ENCODE measurements at regions not wholly inside any gene's neighbourhood (a gene's known extent, or its start where the extent isn't known, plus 50 kb on each side); places are given as distances from the start of the nearest gene placed in this dataset.

DNA sequence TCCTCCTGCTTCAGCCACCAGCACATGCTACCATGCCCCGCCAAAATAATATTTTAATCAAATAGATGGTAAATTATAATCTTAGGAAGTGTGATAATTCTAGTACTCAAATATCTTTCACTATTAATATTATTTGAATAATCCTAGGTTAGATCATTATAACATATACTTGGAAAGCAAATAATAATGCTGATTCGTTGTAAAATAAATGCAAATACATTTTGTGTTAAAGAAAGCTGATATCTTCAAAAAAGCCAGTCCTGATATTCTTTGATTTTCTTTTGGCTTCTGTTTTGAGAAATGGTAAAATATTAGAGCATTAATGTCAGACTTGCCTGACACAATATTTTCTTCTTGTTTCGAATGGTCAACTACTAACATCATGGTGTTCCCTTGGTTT lies 116.3 kb upstream of the ADAMTS5 start:
- DNase-seq = peak in 1 of 3 donors; percentile 19

DNA sequence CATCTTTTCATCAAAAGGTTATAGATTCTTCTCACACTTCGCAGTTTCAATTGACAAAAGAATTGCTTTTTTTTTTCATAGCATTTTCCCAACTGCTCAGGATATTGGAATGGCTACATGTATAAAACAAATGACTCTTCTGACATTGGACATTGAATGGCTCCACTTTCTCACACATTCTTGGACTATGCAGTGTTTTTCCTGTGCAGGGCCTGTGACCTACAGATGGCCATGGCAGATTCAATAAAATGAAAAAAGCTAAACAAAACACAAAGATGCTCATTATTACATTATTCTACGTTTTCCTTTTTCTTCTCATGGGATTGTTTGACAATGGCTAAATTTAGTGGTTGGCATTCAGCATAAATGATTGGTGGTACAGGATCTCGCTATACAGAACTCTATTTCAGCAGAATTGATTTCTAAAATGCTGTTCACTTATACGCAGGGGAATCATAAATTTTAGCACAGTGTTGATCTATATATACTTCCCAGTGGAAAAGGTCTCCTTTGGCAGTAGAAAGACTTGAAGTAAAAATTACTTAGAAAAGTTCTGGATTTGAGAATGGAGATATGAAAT lies 115.6 kb upstream of the ADAMTS5 start:
- peak in 1 of 3 donors; percentile 82 for DNase-seq

DNA sequence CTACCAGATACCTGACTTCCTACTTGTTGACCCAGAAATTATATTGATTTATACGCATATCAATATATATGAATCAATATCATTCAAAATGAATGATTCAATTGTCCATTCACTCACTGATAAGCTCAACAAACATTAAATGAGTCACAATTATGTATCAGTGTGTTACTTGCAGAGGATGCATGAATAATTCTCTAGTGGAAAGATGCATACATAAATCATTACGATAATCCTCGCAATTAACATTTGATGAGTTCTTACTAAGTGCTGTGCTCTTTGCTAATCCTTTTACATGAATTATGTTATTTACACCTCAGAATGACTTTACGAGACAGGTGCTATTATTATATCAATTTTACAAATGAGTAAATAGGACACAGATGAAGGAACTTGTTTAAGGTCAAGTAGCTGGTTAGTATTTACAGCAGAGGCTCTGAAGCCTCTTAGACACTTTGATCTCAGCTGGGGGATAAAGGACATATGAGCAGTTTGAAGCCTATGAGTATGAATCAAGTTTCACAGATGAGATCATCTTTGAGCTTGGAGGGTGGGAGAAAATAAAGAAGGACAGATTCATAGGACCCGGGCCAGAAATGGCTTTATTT lies 112.8 kb upstream of the ADAMTS5 start:
- no peak for DNase-seq

DNA sequence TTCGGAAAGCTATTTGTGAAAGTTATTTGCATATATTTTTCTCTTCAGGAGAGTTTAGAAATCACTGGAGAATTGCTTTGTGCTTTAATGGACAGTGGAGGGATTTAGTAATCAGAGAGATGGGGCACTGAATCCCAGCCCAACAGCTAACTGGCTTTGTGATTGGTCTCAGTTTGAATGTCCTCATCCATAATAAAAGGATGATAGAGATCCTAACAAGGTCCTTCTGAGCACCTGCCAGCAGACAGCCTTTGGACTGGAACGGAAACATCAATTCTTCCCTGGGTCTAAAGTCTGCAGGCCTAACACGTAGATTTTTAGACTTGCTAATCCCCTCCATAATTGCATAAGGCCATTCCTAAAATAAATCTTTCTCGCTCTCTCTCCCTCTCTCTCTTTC lies 112.0 kb upstream of the ADAMTS5 start:
- no peak for DNase-seq

DNA sequence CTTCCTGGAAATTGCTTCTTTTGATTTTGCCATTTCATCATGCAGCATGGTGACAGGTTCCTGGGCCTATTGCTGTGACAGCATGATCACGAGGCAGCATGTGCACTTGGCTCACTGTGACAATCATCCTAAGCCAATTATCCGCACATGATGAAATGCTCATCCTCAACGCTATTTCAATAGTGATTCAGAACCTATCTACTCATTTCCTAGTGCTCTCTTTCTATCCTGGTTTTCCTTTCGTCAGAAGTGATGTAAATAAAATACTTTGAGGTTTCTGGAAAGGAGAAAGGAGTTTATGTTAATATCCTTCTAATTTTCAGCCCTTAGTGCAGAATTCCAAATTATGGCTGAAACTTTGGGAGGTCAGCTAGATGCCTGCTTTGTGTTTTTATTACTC lies 110.6 kb upstream of the ADAMTS5 start:
- DNase-seq = no peak

DNA sequence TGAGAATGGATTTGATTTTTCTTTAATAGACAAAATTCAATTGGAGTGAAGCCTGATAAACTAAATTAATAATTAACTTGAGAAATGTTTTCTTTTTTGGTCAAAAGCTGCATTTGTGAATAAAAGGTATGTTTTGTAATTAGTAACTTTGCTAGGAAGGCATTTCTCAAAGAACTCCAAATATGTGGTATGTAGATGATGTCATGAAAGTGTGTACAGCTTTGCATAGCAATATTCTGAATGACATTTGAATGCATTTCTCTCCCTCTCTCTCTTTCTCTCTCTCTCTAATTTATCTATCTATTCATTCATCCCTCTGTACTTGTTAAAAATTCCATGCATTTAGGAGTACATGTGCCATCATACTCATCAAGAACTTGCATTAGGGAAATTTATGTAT lies 109.1 kb upstream of the ADAMTS5 start:
- DNase-seq = no peak

DNA sequence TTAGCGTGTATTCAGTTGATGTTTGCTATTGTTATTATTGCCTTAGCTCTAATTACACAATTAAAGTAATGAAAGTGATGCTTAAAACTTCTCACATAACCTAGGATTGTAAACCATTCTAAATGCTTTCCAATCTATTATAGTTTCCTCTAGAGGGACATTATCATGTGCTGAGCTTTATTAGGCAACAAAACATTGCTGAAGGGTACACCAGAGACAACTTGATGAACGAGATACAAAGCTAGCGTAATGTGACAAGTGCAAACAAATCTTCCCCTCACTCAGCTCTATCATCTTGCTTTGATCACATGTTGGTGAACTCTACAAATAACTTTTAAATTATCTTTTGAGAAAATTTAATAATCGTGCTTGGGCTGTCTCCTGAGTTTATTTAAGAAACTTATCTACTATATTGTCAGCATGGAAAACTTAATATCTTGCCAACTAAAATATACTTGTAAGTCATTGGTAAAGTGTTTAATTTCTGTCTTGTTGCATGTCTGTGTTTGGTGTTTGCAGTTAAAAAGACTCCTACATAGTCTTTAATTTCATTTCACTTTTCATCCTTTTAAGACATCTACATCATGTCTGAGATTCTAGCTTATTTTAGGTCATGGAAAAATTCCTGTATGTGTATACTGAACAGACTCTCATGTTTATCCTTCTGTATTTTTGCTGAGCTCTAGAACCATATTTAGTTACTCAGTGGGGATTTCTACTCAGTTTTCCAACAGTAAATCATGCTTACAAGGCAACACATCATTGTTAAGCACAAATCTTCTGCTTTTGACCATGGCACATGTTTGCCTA lies 104.2 kb upstream of the ADAMTS5 start:
- DNase-seq = peak in 1 of 3 donors; percentile 58

DNA sequence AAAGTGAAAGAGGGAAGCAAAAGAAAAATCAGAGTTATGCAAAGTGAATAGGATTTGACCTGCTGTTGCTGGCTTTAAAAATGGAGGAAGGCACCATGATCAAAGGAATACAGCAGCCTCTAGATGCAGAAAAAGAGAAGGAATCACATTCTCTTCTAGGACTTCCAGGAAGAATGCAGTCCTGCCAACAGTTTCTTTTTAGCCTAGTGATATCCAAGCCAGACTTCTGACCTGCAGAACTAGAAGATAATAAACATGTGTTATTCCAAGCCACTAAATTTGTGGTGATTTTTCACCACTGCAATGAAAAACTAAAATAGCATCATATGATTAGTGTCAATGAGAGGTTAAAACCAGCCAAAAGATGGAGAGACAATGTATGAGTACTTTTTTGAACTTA lies 101.9 kb upstream of the ADAMTS5 start:
- DNase-seq = no peak

DNA sequence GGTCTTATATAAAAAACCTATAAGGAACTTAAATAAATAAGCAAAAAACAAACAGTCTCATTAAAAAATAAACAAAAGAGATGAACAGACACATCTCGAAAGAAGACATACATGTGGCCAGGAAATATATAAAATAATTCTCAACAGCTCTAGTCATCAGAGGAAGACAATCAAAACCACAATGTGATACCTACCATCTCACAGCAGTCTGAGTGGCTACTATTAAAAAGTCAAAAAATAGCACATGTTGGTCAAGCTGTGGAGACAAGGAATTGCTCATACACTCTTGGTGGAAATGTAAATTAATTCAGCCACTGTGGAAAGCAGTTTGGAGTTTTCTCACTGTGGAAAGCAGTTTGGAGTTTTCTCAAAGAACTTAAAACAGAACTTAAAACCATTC lies 100.3 kb upstream of the ADAMTS5 start:
- DNase-seq = no peak

DNA sequence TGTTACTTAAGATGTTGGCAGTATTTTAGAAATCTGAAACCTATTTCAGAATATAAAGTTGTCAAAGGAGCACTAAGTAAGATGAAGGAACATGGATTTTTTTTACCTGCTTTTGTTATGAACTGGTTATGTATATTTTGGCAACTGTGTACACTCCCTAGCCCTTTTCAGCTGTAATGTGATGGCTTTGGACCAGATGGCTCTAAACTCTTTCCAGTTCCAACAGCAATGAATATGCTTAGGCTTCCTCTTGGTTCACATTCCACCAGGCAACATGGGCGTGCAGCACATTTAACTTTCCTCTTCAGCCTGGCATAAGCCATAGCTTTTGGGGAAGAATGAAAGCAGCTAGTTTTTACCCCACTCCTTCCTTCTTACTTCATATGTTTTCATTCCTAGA lies 95.6 kb upstream of the ADAMTS5 start:
- no peak for DNase-seq

DNA sequence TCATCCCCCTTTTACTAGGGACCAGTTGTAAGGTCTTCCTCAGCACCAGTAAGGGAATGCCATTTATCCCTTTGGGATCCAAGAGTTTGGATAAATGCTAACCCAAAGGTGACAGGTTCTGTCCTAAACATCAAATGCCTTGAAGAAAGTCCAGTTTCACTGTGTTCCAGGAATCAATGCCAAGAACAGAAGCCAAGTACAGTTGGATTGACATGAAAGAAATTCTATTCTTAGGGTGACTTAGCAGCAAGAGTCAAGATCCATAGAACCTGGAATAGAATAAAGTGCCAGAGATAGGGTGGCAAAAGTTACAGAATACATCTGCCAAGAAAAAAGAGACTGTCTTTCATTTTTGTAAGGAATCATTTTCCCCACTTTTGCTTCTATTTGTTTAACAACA lies 94.9 kb upstream of the ADAMTS5 start:
- no peak for DNase-seq

DNA sequence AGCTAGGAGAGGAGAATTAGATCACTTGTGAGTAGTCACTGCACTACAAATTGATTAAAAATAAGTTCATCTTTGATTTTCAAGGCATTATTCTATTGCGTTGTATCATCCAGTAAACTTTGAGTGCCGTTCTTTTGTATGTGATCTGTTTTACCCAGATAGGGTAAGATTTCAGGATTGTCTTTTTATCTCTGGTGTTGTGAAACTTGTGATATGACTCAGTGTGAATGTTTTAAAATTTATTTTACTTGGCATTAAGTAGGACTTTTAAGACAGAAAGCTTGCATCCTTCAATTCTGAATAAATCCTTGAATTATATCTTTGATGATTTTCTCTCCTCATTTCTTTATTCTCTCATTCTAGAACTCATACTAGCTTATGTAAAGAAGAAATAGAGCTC lies 93.3 kb upstream of the ADAMTS5 start:
- no peak for DNase-seq

DNA sequence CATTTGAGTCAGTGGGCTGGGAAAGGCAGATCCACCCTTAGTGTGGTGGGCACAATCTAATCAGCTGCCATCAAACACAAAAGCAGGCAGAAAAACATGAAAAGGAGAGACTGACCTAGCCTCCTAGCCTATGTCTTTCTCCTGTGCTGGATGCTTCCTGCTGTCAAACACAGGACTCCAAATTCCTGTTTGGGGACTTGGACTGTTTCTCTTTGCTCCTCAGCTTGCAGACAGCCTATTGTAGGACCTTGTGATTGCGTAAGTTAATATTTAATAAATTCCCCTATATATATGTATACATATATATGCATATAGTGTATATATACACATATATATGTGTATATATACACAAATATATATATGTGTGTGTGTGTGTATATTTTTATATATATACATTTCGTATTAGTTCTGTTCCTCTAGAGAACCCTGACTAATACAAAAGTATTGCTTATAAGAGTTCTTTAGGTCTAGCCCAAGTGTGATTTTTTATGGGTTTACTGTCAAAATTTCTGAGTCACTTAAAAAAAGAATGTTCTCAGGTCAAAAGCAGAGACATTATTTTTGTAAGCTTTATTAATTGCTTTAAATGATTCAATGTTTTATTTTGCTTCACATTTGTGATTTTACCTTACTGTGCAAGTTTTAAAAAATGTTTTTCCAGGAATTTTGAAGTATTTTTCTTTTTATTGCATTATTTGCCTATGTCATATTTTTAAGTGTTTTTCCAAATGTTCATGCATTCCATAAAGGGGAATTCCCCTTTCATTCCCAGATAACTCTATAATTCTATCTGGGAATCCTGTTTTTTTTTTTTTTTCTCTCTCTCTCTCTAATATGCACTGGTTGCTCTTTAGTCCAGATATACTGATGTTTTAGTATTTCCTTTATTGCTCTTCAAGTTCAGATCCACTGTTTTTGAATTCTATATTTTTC lies 92.1 kb upstream of the ADAMTS5 start:
- DNase-seq = no peak

DNA sequence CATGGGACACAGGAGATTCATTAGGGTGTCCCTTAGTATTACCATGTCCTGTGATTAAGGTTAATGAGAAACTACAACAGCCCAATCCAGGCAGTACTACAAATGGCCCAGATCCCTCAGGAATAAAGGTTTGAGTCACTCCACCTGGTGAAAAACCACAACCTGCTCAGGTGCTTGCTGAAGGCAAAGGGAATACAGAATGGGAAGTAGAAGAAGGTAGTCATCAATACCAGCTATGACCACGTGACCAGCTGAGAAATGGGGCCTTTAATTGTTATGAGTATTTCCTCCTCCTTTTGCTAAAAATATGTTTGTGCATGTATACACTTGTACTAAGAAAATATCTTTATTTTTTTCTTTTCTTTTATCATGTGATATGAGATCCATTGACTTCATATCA lies 91.1 kb upstream of the ADAMTS5 start:
- no peak for DNase-seq

DNA sequence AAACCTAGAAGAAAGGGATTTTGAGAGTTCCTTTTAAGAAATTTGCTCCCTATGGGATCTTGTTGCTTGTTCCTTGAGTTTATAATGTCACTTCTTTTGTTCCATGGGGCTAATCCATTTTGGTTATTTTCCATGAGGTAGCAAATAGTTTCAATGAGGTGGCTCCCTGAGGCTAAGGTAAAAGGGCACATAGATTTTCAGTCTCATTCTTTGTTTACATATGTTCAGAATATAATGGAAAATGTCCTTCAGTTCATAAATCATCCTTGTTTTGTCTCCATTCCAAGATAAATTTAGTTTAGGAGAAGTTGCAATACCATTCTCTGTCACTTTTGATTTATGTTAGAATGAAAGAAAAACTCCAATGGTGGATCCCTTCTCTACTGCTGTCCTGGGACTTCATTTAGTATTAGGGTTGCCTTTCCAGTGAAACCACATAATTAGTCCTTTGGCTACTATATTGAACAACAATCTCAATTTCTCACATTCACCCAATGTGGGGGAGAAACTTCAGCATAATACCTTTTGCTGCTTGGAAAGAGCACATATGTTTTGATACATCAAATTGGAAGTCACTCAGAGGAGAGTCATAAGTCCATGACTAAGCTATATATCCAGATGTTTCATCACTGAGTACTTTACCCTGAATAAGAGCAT lies 80.9 kb upstream of the ADAMTS5 start:
- peak in 2 of 3 donors; percentile 33 to 54 for DNase-seq

DNA sequence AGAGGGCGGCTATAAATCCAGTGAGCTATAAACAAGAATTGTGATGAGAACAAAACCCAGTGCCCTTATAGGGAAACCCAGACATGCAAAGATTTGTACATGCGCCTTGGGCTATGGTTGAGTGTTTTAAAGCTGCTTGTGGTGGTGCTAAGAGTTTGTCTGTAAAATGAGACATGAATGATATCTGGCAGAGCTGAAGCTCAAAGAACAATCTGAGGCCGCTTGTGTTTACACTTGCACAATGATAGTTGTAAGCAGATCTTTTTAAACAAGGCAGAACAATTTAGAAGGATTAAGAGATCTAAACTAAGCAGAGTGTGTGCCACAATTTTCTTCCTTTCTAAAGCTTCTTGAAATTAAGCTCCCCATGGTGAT lies 80.4 kb upstream of the ADAMTS5 start:
- peak in 1 of 3 donors; percentile 53 for DNase-seq

DNA sequence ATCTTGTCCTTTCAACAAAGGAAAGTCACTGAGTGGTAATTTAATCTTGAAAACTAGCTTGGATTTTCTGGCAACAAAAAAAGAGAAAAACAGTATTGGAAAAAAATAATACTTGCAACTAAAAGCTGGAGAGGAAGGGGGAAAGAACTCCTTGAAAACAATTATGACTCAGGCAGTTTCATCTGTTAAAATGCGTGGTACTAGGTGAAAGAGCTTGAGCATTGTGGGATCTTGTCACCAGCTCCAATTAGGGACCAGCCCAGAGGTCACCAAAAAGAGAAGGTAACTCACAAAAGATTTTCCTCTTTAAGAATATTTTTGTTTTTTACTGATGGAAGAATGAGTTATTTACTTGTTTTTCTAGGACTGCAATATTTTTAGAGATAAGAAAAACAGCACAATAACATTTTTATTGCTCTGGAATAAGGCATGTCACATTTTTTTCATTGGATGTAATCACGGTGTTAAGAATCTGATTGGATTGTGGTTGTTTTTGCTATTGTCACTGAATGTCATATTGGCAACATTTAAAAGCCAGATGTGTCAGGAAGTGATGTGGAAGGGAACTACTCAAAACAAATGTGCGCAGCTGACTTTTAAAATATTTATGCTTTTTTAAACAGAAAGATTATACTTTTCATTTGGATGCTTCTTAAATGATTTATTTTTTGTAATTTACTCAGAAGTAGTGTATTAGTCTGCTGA lies 78.5 kb upstream of the ADAMTS5 start:
- peak in 1 of 3 donors; percentile 24 for DNase-seq

DNA sequence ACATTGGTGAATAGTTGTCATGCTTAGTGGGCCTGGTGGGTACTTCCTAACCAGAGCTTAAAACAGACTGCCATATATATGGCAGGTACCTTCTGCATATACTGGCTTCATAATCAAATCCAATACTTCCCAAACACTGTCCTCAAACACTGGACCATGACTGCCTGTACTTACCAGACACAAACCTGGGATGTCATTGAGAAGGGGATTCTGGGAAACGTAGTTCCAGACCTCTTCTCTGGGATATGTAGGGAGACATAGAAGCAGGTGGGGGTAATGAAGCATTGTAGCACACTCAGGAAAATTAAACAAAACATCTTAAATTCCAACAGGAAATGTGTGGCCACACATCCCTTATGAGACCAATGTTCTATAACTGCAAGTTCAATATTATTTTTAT lies 76.5 kb upstream of the ADAMTS5 start:
- DNase-seq = no peak

DNA sequence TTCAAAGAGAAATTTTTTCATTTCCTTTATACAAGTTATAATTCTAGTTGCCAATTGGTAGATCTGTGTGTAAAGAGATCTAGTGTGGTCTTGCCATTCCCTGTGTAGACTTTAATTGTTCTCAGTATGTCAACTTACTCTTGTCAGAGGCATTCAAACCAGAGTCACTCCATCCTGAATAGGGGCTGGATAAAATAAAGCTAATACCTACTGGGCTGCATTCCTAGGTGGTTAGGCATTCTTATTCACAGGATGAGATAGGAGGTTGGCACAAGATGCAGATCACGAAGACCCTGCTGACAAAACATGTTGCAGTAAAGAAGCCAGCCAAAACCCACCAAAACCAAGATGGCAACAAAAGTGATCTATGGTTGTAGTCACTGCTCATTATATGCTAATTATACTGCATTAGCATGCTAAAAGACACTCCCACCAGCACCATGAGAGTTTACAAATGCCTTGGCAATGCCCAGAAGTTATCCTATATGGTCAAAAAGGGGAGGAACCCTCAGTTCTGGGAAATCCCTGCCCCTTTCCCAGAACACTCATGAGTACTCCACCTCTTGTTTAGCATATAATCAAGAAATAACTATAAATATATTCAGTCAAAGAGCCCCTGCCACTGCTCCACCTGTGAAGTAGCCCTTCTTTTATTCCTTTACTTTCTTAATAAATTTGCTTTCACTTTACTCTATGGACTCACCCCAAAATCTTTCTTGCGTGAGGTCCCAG lies 74.0 kb upstream of the ADAMTS5 start:
- DNase-seq = no peak

DNA sequence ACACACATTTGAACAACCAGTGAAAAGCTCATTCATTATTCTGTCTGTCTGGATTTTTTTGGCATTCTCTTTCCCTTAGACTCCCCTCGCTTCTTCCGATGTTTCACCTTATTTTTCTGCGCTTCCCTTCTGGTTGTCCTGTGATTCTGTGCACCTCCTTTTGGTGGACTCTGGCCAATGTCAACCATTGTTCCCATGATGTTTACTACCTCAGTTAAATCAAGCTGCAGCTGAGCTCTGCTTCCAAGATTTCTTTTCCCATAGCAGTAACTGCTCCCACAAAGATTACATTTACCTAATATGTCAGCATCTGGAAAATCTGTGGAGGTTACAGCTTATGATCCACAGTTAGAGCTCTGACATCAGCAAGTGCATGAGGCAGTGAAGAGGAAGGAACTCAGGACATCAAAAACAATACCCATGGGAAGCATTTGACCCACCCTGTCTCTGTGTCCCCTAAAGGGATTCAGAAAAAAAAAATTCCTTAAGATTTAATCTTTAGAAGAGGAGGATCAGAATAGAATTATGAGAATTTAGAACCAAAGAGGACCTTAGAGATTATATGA lies 69.9 kb upstream of the ADAMTS5 start:
- peak in 1 of 3 donors; percentile 34 for DNase-seq
